MM.1S (cell line): ENCODE measurements at regions not wholly inside any gene's neighbourhood (a gene's known extent, or its start where the extent isn't known, plus 50 kb on each side); places are given as distances from the start of the nearest gene placed in this dataset.

Experiments
- CTCF ChIP-seq: fragments of 300-600 bp; sonication (generic); IDR thresholded peaks from 2 replicates; pipeline ENCODE4 v1.5.1; 2016; ENCODE audit warnings: antibody characterized with exemption, low read length, mixed read lengths
- EZH2 ChIP-seq: fragments of 300-600 bp; sonication (generic); optimal IDR thresholded peaks from 2 replicates; pipeline ENCODE3; 2017; ENCODE audit warnings: low read depth, mild to moderate bottlenecking, antibody characterized with exemption, low read length, mixed read lengths
- EZH2phosphoT487 ChIP-seq: fragments of 300-600 bp; sonication (generic); IDR thresholded peaks from 2 replicates; pipeline ENCODE4 v1.6.1; 2018; ENCODE audit warnings: antibody characterized with exemption, low read length

DNA sequence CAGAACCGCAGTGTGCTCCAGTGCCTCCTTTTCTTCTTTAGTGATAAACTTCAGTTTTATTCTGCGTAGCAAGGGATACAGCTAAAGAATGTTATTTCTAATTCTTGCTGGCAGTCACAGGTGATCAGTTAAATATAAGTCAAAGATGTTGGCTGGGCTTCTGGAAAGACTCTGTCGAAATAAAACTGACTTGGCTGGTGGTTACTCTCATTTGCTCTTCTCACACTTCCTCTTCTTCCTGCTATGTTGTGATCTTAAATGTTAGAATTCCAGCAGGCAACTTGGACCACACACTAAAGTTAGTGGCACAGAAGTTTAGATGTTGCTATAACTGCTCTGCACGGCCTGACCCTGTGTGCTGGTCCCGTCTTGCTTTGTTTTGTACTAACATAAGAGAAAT lies 278.6 kb downstream of the CDH19 start:
- TF ChIP-seq CTCF (no peak), EZH2phosphoT487 (no peak), EZH2 (no peak)
